Mucosa of descending colon (tissue), 3 donors: ENCODE measurements at regions not wholly inside any gene's neighbourhood (a gene's known extent, or its start where the extent isn't known, plus 50 kb on each side); places are given as distances from the start of the nearest gene placed in this dataset.
A peak's percentile ranks its signal among the peaks of the same experiment; 100 is the strongest.

Experiments
- ATAC-seq: fragments of 200-7000 bp; cut with Tn5 transposase; one replicate; pipeline ENCODE4 v1.9.1; 2020; ENCODE audit warnings: mild to moderate bottlenecking, moderate library complexity
- DNase-seq, 3 donors: peaks; one replicate each; pipeline ENCODE4 v3.0.0-alpha.2; 2020
- H3K36me3 ChIP-seq: fragments of 200-600 bp; one replicate; pipeline ENCODE4 v1.8.0; 2021; ENCODE audit warnings: low read depth, mild to moderate bottlenecking
- H3K4me1 ChIP-seq: fragments of 200-600 bp; one replicate; pipeline ENCODE4 v1.8.0; 2021; ENCODE audit warnings: low read depth, mild to moderate bottlenecking
- H3K4me3 ChIP-seq: fragments of 200-600 bp; one replicate; pipeline ENCODE4 v1.8.0; 2021; ENCODE audit warnings: mild to moderate bottlenecking
- H3K9me3 ChIP-seq: fragments of 200-600 bp; one replicate; pipeline ENCODE4 v1.8.0; 2021; ENCODE audit warnings: mild to moderate bottlenecking
- intact Hi-C, 2 donors: fragments of 100-400 bp; cut with DNase I in 1 of 2; cut with micrococcal nuclease in 1 of 2; formaldehyde crosslinking; loops; one replicate each; pipeline versions ENCODE4 v1.11.0 to v1.11.1; 2022; cut with DNase I, micrococcal nuclease
- TF ChIP-seq, protein P1 (sequence below): fragments of 200-600 bp; IDR thresholded peaks from one replicate; pipeline ENCODE4 v1.8.0; 2022; ENCODE audit warnings: antibody characterized with exemption, mild to moderate bottlenecking
- donor health status: DM: no; HTN: no; CAD: no; lungs with moderate emphysema.
- donor health status: DM: no; HTN: no; CAD: no.
- donor health status: DM: no; HTN: yes; CAD: no.

- DNase-seq, result no peak
- ATAC-seq, result no peak
- TF ChIP-seq, protein P1, sequence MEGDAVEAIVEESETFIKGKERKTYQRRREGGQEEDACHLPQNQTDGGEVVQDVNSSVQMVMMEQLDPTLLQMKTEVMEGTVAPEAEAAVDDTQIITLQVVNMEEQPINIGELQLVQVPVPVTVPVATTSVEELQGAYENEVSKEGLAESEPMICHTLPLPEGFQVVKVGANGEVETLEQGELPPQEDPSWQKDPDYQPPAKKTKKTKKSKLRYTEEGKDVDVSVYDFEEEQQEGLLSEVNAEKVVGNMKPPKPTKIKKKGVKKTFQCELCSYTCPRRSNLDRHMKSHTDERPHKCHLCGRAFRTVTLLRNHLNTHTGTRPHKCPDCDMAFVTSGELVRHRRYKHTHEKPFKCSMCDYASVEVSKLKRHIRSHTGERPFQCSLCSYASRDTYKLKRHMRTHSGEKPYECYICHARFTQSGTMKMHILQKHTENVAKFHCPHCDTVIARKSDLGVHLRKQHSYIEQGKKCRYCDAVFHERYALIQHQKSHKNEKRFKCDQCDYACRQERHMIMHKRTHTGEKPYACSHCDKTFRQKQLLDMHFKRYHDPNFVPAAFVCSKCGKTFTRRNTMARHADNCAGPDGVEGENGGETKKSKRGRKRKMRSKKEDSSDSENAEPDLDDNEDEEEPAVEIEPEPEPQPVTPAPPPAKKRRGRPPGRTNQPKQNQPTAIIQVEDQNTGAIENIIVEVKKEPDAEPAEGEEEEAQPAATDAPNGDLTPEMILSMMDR, result no peak
- Histone ChIP-seq H3K4me1 (no peaks in the 10 kb centered on the region), H3K4me3 (no peak overlapping the region), H3K9me3 (no peaks in the 10 kb centered on the region), H3K36me3 (no peaks in the 10 kb centered on the region)
- intact Hi-C loops, result no loop called here
These were observed 70.7 kb upstream of the BTN3A2 start for GRCh38 chr6:26294302-26294701.

- ATAC-seq, result peak; percentile 95
- Histone ChIP-seq H3K4me1 (no peaks in the 10 kb centered on the region), H3K4me3 (no peak overlapping the region), H3K36me3 (no peaks in the 10 kb centered on the region), H3K9me3 (no peaks in the 10 kb centered on the region)
- intact Hi-C loops, result no loop called here
- TF ChIP-seq, protein P1, result no peak
- no peak for DNase-seq
These were observed 69.1 kb upstream of the BTN3A2 start for GRCh38 chr6:26295691-26296555.

- TF ChIP-seq, protein P1, result no peak
- Histone ChIP-seq H3K36me3 (no peaks in the 10 kb centered on the region), H3K9me3 (no peaks in the 10 kb centered on the region), H3K4me3 (no peak overlapping the region), H3K4me1 (no peaks in the 10 kb centered on the region)
- ATAC-seq (no peak), DNase-seq (no peak)
- intact Hi-C loops, result no loop called here
These were observed 68.5 kb upstream of the BTN3A2 start for GRCh38 chr6:26296556-26296856.

DNA sequence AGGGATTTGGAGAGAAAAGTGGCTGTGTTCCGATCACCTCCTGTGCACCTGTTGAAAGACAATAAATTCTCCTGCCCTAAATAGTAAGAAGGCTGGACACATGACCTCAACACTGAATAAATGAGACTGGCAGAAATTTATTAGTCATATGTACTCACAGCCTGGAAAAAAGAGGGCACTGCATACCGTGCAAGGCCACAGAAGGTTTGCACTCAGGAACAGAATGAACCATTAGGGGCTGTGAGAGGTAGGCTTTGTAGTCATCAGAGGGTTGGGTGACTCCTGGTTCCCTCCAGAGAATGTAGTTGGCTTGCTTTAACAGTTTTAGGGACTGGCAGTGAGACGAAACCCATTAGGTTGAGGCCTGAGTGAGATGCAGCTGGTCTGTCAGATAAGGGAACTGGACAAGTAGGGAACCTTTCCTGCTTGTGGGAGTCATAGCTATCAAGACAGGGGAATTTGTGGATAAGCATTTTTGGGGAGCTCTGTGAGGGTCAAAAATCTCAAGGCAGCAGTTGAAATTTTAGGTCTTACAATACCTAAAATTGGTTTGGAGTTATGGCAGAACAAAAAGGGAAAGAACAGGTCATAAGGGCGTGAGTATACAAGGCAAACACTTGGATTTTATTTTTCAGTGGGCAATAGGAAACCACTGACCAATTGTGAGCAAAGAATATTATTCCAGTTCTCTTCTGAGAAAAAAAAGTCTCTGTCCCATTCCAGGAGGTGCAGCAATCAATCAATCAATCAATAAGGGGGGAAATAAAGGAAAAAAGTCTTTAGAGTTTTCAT, 67.9 kb upstream of the BTN3A2 start:
- intact Hi-C loops, result no loop called here
- H3K36me3 ChIP-seq, result no peaks in the 10 kb centered on the region
- H3K4me1 ChIP-seq, result no peaks in the 10 kb centered on the region
- no peaks in the 10 kb centered on the region for H3K9me3 ChIP-seq
- no peak for ATAC-seq
- no peak overlapping the region for H3K4me3 ChIP-seq
- TF ChIP-seq, protein P1, result no peak
- no peak for DNase-seq

DNA sequence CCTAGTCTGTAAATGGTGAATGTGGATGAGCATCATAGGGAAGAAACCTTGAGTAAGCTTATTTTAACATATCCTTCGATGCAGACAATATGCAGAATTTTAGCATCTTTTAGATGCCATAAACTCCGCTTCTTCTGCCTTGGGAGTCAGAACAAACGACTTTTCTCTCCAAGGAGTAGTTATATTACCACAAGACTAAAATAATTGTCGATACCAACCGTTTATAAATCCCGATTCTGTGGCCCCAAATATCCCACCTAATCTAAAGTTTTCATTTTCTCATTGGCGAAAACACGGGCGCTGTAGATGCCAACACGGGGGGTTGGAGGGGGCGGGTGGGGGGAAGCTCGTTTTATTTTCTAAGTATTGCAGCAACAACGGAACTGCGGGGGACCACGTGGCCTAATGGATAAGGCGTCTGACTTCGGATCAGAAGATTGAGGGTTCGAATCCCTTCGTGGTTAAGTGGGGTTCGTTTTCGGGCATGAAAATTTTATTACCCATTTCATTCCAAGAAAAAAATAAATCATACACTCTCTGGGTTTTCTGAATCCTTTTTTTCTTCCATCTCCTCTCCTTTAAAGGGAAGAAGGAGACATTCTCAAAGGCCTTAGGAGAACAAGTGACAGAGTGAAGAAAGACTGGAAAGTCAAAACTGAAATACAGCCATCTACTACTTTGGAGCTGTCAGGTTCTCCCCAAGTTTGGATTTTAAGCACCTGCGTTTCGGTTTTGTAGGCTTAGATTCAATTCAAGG, 65.5 kb upstream of the BTN3A2 start:
- no peaks in the 10 kb centered on the region for H3K9me3 ChIP-seq
- TF ChIP-seq, protein P1, result no peak
- no peak overlapping the region for H3K4me3 ChIP-seq
- intact Hi-C loops, result no loop called here
- no peaks in the 10 kb centered on the region for H3K36me3 ChIP-seq
- ATAC-seq (no peak), DNase-seq (no peak)
- no peaks in the 10 kb centered on the region for H3K4me1 ChIP-seq
